ENCODE measurements at regions not wholly inside any gene's neighbourhood (a gene's known extent, or its start where the extent isn't known, plus 50 kb on each side); places are given as distances from the start of the nearest gene placed in this dataset.

- TF ChIP-seq CTCF (IDR thresholded peaks at IDR 0.05 in 8 of 11, conservative IDR thresholded peaks at IDR 0.05 in 3 of 11) (no peak), POLR2A (IDR thresholded peaks at IDR 0.05) (no peak), POLR2AphosphoS5 (IDR thresholded peaks at IDR 0.05) (no peak)
Measured at GRCh38 chr22:48840112-48840949, 987.3 kb downstream of the BRD1 start.

Measured in spleen (tissue), 7 donors.